Mesendoderm (in vitro differentiated cells): ENCODE measurements at regions not wholly inside any gene's neighbourhood (a gene's known extent, or its start where the extent isn't known, plus 50 kb on each side); places are given as distances from the start of the nearest gene placed in this dataset.

ENCODE experiments used
- DNase-seq: peaks from one replicate; pipeline ENCODE4 v3.0.0; 2013
- H2AK5ac ChIP-seq: 2 replicates; pipeline ENCODE4 v1.6.1; 2013; ENCODE audit warnings: low read length, inconsistent platforms
- H2BK120ac ChIP-seq: 2 replicates; pipeline ENCODE4 v1.6.1; 2013; ENCODE audit warnings: low read depth, mild to moderate bottlenecking, low read length, moderate library complexity, mixed read lengths
- H2BK15ac ChIP-seq: replicated peaks from 2 replicates; pipeline ENCODE4 v1.6.1; 2013; ENCODE audit warnings: low read depth, mild to moderate bottlenecking, moderate library complexity
- H2BK5ac ChIP-seq: 2 replicates; pipeline ENCODE4 v1.6.1; 2013; ENCODE audit warnings: low read length, inconsistent platforms
- H3K18ac ChIP-seq: 2 replicates; pipeline ENCODE4 v1.6.1; 2013; ENCODE audit warnings: mild to moderate bottlenecking, low read length, mixed read lengths
- H3K23ac ChIP-seq: one replicate; pipeline ENCODE4 v1.6.1; 2013; ENCODE audit warnings: low read length
- H3K27ac ChIP-seq: 2 replicates; pipeline ENCODE4 v1.5.1; 2013; ENCODE audit warnings: low read depth, mild to moderate bottlenecking, inconsistent platforms, low read length, moderate library complexity
- H3K27me3 ChIP-seq: 2 replicates; pipeline ENCODE4 v1.6.1; 2013; ENCODE audit warnings: low read length, control low read depth, mild to moderate bottlenecking, inconsistent platforms; ENCODE audit not compliant: insufficient read depth, poor library complexity
- H3K36me3 ChIP-seq: 2 replicates; pipeline ENCODE4 v1.6.1; 2013; ENCODE audit warnings: low read length, inconsistent platforms; ENCODE audit not compliant: control insufficient read depth, insufficient read depth
- H3K4ac ChIP-seq: one replicate; pipeline ENCODE4 v1.6.1; 2013; ENCODE audit warnings: low read depth, mild to moderate bottlenecking, low read length, moderate library complexity
- H3K4me1 ChIP-seq: 2 replicates; pipeline ENCODE4 v1.6.1; 2013; ENCODE audit warnings: low read depth, low read length, inconsistent platforms; ENCODE audit not compliant: control insufficient read depth
- H3K4me2 ChIP-seq: 2 replicates; pipeline ENCODE4 v1.6.1; 2013; ENCODE audit warnings: low read length
- H3K4me3 ChIP-seq: 2 replicates; pipeline ENCODE4 v1.5.1; 2013; ENCODE audit warnings: mild to moderate bottlenecking, low read length
- H3K56ac ChIP-seq: one replicate; pipeline ENCODE4 v1.6.1; 2013; ENCODE audit warnings: low read length
- H3K79me1 ChIP-seq: 2 replicates; pipeline ENCODE4 v1.6.1; 2013; ENCODE audit warnings: low read length, inconsistent platforms
- H3K79me2 ChIP-seq: 2 replicates; pipeline ENCODE4 v1.6.1; 2013; ENCODE audit warnings: mild to moderate bottlenecking, low read length; ENCODE audit not compliant: control insufficient read depth, insufficient read depth
- H3K9ac ChIP-seq: 2 replicates; pipeline ENCODE4 v1.6.1; 2013; ENCODE audit warnings: low read length, inconsistent platforms
- H4K5ac ChIP-seq: one replicate; pipeline ENCODE4 v1.6.1; 2013; ENCODE audit warnings: low read length
- H4K8ac ChIP-seq: one replicate; pipeline ENCODE4 v1.6.1; 2013; ENCODE audit warnings: low read depth, mild to moderate bottlenecking, control low read depth, low read length, moderate library complexity
- WGBS: extraction: QIAGEN DNeasy Blood & Tissue Kit; methylation state at CpG from one replicate; pipeline ENCODE4 v1.1.7; 2013; ENCODE audit warnings: low lambda C conversion rate, missing lambda C conversion rate; ENCODE audit not compliant: insufficient coverage; ENCODE audit errors: extremely low coverage; 5-methylcytosine and 5-hydroxymethylcytosine counted together

- Histone ChIP-seq H3K27me3 (no peaks in the 10 kb centered on the region), H3K18ac (no peak overlapping the region), H2AK5ac (no peak overlapping the region), H3K79me2 (no peaks in the 10 kb centered on the region), H4K8ac (no peak overlapping the region), H3K4me3 (no peak overlapping the region), H3K4ac (no peak overlapping the region), H3K36me3 (no peaks in the 10 kb centered on the region), H3K9ac (no peak overlapping the region), H4K5ac (no peak overlapping the region), H2BK120ac (no peak overlapping the region), H2BK5ac (no peak overlapping the region), H3K4me2 (no peak overlapping the region), H3K79me1 (no peaks in the 10 kb centered on the region), H3K56ac (no peak overlapping the region), H2BK15ac (no peak overlapping the region), H3K27ac (no peak overlapping the region), H3K23ac (no peak overlapping the region), H3K4me1 (no peaks in the 10 kb centered on the region)
- WGBS, result no CpG with 5 or more reads among the region's 1 CpG
- DNase-seq, result no peak
Measured at GRCh38 chr4:23957465-23957864, 67.6 kb upstream of the PPARGC1A start.

DNA sequence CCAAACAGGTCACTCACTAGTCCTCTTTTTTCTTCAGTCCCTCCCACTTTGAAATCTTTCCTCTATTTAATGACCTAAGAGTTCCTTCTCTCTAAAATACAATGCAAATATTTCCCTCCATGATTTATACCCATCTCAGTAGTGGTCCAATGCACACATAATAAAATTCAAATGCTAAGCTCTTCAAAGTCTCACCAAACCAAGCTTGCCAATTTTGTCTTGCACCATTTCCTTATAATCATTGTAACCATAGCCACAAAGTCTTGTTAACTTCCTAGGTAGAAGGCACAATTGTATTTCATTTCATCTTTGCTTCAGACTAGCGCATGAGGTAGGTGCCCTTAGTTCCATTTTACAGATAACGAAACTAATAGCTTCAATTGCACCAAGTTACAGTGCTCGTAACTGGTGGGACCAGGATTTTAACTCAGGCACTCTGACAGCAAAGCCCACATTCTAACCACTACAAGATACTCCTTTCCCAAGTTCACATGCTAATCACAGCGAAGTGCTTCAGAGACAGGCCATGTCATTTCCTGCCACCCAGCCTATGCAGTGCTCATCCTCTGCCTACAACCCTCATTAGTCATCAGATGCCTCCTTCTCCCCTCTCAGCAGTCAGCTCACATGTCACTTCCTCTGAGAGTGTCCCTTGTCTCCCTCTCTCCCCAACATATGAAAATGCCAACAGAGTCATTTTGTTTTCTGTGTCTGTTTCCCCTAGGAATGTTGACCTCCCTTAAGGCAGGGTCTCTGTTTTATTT is 66.9 kb upstream of the PPARGC1A start:
- Histone ChIP-seq H3K27me3 (no peaks in the 10 kb centered on the region), H2AK5ac (no peak overlapping the region), H3K4ac (no peak overlapping the region), H3K23ac (no peak overlapping the region), H3K79me1 (no peaks in the 10 kb centered on the region), H4K5ac (no peak overlapping the region), H3K18ac (no peak overlapping the region), H3K9ac (no peak overlapping the region), H3K56ac (no peak overlapping the region), H2BK120ac (no peak overlapping the region), H3K4me1 (no peaks in the 10 kb centered on the region), H3K4me2 (no peak overlapping the region), H3K36me3 (no peaks in the 10 kb centered on the region), H3K79me2 (no peaks in the 10 kb centered on the region), H2BK15ac (no peak overlapping the region), H2BK5ac (no peak overlapping the region), H3K27ac (no peak overlapping the region), H3K4me3 (no peak overlapping the region), H4K8ac (no peak overlapping the region)
- no CpG with 5 or more reads among the region's 4 CpGs for WGBS
- peak; percentile 69 for DNase-seq

DNA sequence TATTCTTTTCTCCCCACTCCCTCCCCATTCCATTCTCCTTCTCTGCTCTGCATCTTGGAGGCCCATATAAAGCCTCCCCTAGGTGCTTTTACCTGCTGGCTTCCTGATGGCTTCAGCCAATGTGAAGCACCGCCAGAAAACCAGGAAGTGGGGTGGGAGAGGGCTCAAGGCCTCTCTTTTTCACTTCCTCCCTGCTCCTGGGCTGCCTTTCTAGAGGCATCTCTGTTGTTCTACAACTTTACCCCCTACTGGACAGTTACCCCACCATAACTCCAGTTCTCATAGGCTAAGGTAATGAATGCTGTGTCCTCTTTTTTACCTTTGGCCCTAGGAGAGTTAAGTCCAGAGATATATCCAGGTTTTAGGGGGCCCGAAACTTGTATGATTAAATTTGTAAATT is 62.4 kb upstream of the PPARGC1A start:
- Histone ChIP-seq H2BK5ac (no peak overlapping the region), H3K4me1 (no peaks in the 10 kb centered on the region), H2BK15ac (no peak overlapping the region), H3K4me2 (no peak overlapping the region), H3K79me1 (no peaks in the 10 kb centered on the region), H3K23ac (no peak overlapping the region), H3K9ac (no peak overlapping the region), H3K27ac (no peak overlapping the region), H3K4ac (no peak overlapping the region), H3K4me3 (no peak overlapping the region), H3K27me3 (no peaks in the 10 kb centered on the region), H3K18ac (no peak overlapping the region), H4K5ac (no peak overlapping the region), H3K56ac (no peak overlapping the region), H3K79me2 (no peaks in the 10 kb centered on the region), H2BK120ac (no peak overlapping the region), H2AK5ac (no peak overlapping the region), H4K8ac (no peak overlapping the region), H3K36me3 (no peaks in the 10 kb centered on the region)
- no peak for DNase-seq
- WGBS, result no CpG with 5 or more reads among the region's 2 CpGs

GRCh38 chr4:23947826-23948225 is 58.0 kb upstream of the PPARGC1A start:
- no peak overlapping the region for H2BK120ac ChIP-seq
- no peak overlapping the region for H3K4me3 ChIP-seq
- no peak overlapping the region for H3K23ac ChIP-seq
- H2AK5ac ChIP-seq, result no peak overlapping the region
- no peaks in the 10 kb centered on the region for H3K36me3 ChIP-seq
- no peak overlapping the region for H4K5ac ChIP-seq
- DNase-seq, result no peak
- H2BK15ac ChIP-seq, result no peak overlapping the region
- H3K79me2 ChIP-seq, result no peaks in the 10 kb centered on the region
- H3K4me1 ChIP-seq, result no peaks in the 10 kb centered on the region
- H3K27ac ChIP-seq, result no peak overlapping the region
- no peak overlapping the region for H3K56ac ChIP-seq
- H3K9ac ChIP-seq, result no peak overlapping the region
- H2BK5ac ChIP-seq, result no peak overlapping the region
- H3K27me3 ChIP-seq, result no peaks in the 10 kb centered on the region
- H4K8ac ChIP-seq, result no peak overlapping the region
- H3K4me2 ChIP-seq, result no peak overlapping the region
- H3K4ac ChIP-seq, result no peak overlapping the region
- WGBS, result no CpG with 5 or more reads among the region's 4 CpGs
- no peaks in the 10 kb centered on the region for H3K79me1 ChIP-seq
- H3K18ac ChIP-seq, result no peak overlapping the region

DNA sequence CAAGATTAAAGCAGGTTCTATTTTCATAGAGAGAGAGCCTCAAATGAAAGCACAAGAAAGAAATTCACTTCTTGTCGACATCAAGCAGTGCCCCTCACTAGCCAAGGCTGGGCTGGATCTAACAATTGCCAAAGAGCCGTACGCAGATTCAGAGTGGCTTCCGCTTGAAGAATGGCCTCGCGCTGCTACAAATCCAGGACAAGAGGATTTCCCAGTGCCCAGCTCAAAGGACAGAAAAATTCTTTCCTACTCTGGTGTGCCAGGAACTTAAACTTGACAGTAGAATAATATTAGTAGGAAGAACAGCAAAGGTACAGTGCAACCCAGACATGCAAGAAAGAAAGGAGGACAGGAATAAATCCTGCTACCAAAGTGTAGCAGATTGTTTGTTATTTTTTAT is 56.5 kb upstream of the PPARGC1A start:
- H3K4me2 ChIP-seq, result no peak overlapping the region
- H3K4ac ChIP-seq, result no peak overlapping the region
- no peak overlapping the region for H2BK120ac ChIP-seq
- H3K56ac ChIP-seq, result no peak overlapping the region
- H2AK5ac ChIP-seq, result no peak overlapping the region
- no peak overlapping the region for H3K23ac ChIP-seq
- no peaks in the 10 kb centered on the region for H3K79me1 ChIP-seq
- H3K27me3 ChIP-seq, result no peaks in the 10 kb centered on the region
- no peak overlapping the region for H4K5ac ChIP-seq
- H4K8ac ChIP-seq, result no peak overlapping the region
- no peak for DNase-seq
- no peak overlapping the region for H2BK15ac ChIP-seq
- H3K18ac ChIP-seq, result no peak overlapping the region
- H3K9ac ChIP-seq, result no peak overlapping the region
- H2BK5ac ChIP-seq, result no peak overlapping the region
- H3K79me2 ChIP-seq, result no peaks in the 10 kb centered on the region
- WGBS, result no CpG with 5 or more reads among the region's 6 CpGs
- H3K27ac ChIP-seq, result no peak overlapping the region
- H3K36me3 ChIP-seq, result no peaks in the 10 kb centered on the region
- H3K4me1 ChIP-seq, result no peaks in the 10 kb centered on the region
- H3K4me3 ChIP-seq, result no peak overlapping the region

DNA sequence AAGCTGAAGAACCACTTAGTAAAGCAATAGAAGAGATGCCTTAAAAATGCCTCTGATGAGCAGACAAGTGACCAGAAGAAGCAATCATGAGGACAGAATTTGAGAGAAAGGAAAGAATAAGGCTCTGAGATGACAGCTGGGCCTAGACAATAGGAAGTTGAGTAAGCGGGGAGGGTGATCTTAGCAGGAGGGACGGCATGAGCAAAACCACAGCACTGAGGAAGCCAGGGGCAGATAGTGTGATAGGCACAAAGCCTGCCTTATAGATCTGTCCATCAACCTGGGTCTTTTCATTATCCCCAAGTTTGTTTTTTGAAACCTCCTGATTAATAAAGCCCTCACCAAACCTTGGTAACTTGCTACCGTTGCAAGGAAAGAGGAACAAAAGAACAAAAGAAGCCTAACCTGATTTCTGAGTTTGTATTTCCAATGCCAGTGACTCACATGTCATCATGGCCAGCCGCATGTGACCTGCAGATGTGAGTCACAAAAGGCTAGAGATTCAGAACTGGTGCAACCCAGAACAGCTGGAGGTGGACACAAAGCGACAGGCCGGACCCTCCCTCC is 55.7 kb upstream of the PPARGC1A start:
- no peak for DNase-seq

More for the DNA sequence above, 55.7 kb upstream of the PPARGC1A start:
- Histone ChIP-seq H3K23ac (no peak overlapping the region), H3K9ac (no peak overlapping the region), H2BK120ac (no peak overlapping the region), H3K27me3 (no peaks in the 10 kb centered on the region), H2AK5ac (no peak overlapping the region), H3K79me2 (no peaks in the 10 kb centered on the region), H3K36me3 (no peaks in the 10 kb centered on the region), H4K5ac (no peak overlapping the region), H2BK15ac (no peak overlapping the region), H3K18ac (no peak overlapping the region), H3K79me1 (no peaks in the 10 kb centered on the region), H3K4me2 (no peak overlapping the region), H3K27ac (no peak overlapping the region), H3K4me3 (no peak overlapping the region), H2BK5ac (no peak overlapping the region), H3K4ac (no peak overlapping the region), H4K8ac (no peak overlapping the region), H3K4me1 (no peaks in the 10 kb centered on the region), H3K56ac (no peak overlapping the region)
- whole genome bisulfite sequencing, result no CpG with 5 or more reads among the region's 6 CpGs
